Suppressor macrophage treated with lipopolysaccharide for 4 hours (primary cell): ENCODE measurements at regions not wholly inside any gene's neighbourhood (a gene's known extent, or its start where the extent isn't known, plus 50 kb on each side); places are given as distances from the start of the nearest gene placed in this dataset.

Source experiments
- DNase-seq: peaks from one replicate; pipeline ENCODE4 v3.0.0-alpha.2; 2020

- no peak for DNase-seq
Observed at GRCh38 chr14:26121181-26121580, 476.7 kb downstream of the NOVA1 start.

- no peak for DNase-seq
Observed at GRCh38 chr14:26113911-26114640, 483.8 kb downstream of the NOVA1 start.

GRCh38 chr14:26104717-26105116, 493.1 kb downstream of the NOVA1 start:
- DNase-seq = no peak

- no peak for DNase-seq
Observed at GRCh38 chr14:26097852-26098251, 500.0 kb downstream of the NOVA1 start.

- DNase-seq = no peak
Observed at GRCh38 chr14:26088275-26088674, 509.6 kb downstream of the NOVA1 start.

GRCh38 chr14:26081043-26081442, 516.8 kb downstream of the NOVA1 start:
- DNase-seq = no peak

GRCh38 chr14:26078561-26078960, 519.3 kb downstream of the NOVA1 start:
- DNase-seq = no peak

- no peak for DNase-seq
Observed at GRCh38 chr14:26074892-26075291, 522.9 kb downstream of the NOVA1 start.

GRCh38 chr14:26070443-26070842, 527.4 kb downstream of the NOVA1 start:
- no peak for DNase-seq

- no peak for DNase-seq
Observed at GRCh38 chr14:26067786-26068459, 529.9 kb downstream of the NOVA1 start.

- no peak for DNase-seq
Observed at GRCh38 chr14:26067341-26067740, 530.5 kb downstream of the NOVA1 start.

GRCh38 chr14:26056036-26056616, 541.7 kb downstream of the NOVA1 start:
- DNase-seq = no peak

GRCh38 chr14:26032348-26032747, 565.5 kb downstream of the NOVA1 start:
- no peak for DNase-seq

- DNase-seq = no peak
Observed at GRCh38 chr14:26026384-26026783, 571.4 kb downstream of the NOVA1 start.

GRCh38 chr14:26023967-26024366, 573.9 kb downstream of the NOVA1 start:
- no peak for DNase-seq

- DNase-seq = no peak
Observed at GRCh38 chr14:26021759-26022158, 576.1 kb downstream of the NOVA1 start.

- DNase-seq = no peak
Observed at GRCh38 chr14:26017270-26017669, 580.6 kb downstream of the NOVA1 start.

- no peak for DNase-seq
Observed at GRCh38 chr14:26008290-26008689, 589.5 kb downstream of the NOVA1 start.

- DNase-seq = no peak
Observed at GRCh38 chr14:26004342-26004741, 593.5 kb downstream of the NOVA1 start.

- no peak for DNase-seq
Observed at GRCh38 chr14:25993830-25994229, 604.0 kb downstream of the NOVA1 start.

GRCh38 chr14:25988536-25988935, 609.3 kb downstream of the NOVA1 start:
- DNase-seq = no peak

GRCh38 chr14:25955772-25956171, 642.1 kb downstream of the NOVA1 start:
- no peak for DNase-seq

GRCh38 chr14:25953532-25954139, 644.2 kb downstream of the NOVA1 start:
- no peak for DNase-seq

GRCh38 chr14:25945746-25946145, 652.1 kb downstream of the NOVA1 start:
- DNase-seq = no peak
